ENCODE measurements at regions not wholly inside any gene's neighbourhood (a gene's known extent, or its start where the extent isn't known, plus 50 kb on each side); places are given as distances from the start of the nearest gene placed in this dataset.

- TF ChIP-seq CTCF (IDR thresholded peaks at IDR 0.05; ENCODE audit: borderline replicate concordance, extremely low read depth, low read length, poor library complexity, severe bottlenecking) (no peak), EZH2 (IDR thresholded peaks at IDR 0.05; ENCODE audit: borderline replicate concordance, low read depth, low read length, severe bottlenecking) (no peak)
- ATAC-seq (ENCODE audit: insufficient read depth, low read depth) (no peak), DNase-seq (no peak)
- Histone ChIP-seq H4K20me1 (ENCODE audit: insufficient read depth, low read length) (no peaks in the 10 kb centered on the region), H3K9ac (ENCODE audit: low read depth, low read length) (no peak overlapping the region), H3K79me2 (ENCODE audit: insufficient read depth, low read length) (no peaks in the 10 kb centered on the region), H3K36me3 (ENCODE audit: insufficient read depth, low read length) (no peaks in the 10 kb centered on the region), H2AFZ (ENCODE audit: low read depth, low read length) (no peak overlapping the region), H3K27me3 (ENCODE audit: insufficient read depth, low read length, poor library complexity) (no peaks in the 10 kb centered on the region), H3K4me2 (ENCODE audit: insufficient read depth, low read length) (no peak overlapping the region), H3K27ac (ENCODE audit: low read length) (no peak overlapping the region), H3K9me3 (ENCODE audit: insufficient read depth, low read length, severe bottlenecking) (no peaks in the 10 kb centered on the region), H3K4me1 (ENCODE audit: insufficient read depth, low read length) (no peaks in the 10 kb centered on the region), H3K4me3 (ENCODE audit: low read depth in 1 of 2, low read length in 2 of 2) (no peak overlapping the region)
These were observed 721.4 kb upstream of the NR2F2 start for GRCh38 chr15:95609096-95609495.

- Histone ChIP-seq H3K27me3 (ENCODE audit: insufficient read depth, low read length, poor library complexity) (no peaks in the 10 kb centered on the region), H3K9me3 (ENCODE audit: insufficient read depth, low read length, severe bottlenecking) (no peaks in the 10 kb centered on the region), H3K4me2 (ENCODE audit: insufficient read depth, low read length) (no peak overlapping the region), H3K36me3 (ENCODE audit: insufficient read depth, low read length) (no peaks in the 10 kb centered on the region), H3K79me2 (ENCODE audit: insufficient read depth, low read length) (no peaks in the 10 kb centered on the region), H3K4me3 (ENCODE audit: low read depth in 1 of 2, low read length in 2 of 2) (no peak overlapping the region), H3K9ac (ENCODE audit: low read depth, low read length) (no peak overlapping the region), H2AFZ (ENCODE audit: low read depth, low read length) (no peak overlapping the region), H3K4me1 (ENCODE audit: insufficient read depth, low read length) (no peaks in the 10 kb centered on the region), H4K20me1 (ENCODE audit: insufficient read depth, low read length) (no peaks in the 10 kb centered on the region), H3K27ac (ENCODE audit: low read length) (no peak overlapping the region)
- ATAC-seq (ENCODE audit: insufficient read depth, low read depth) = no peak
- DNase-seq = no peak
- TF ChIP-seq EZH2 (IDR thresholded peaks at IDR 0.05; ENCODE audit: borderline replicate concordance, low read depth, low read length, severe bottlenecking) = no peak
- no peak for TF ChIP-seq CTCF (IDR thresholded peaks at IDR 0.05; ENCODE audit: borderline replicate concordance, extremely low read depth, low read length, poor library complexity, severe bottlenecking)
These were observed 719.6 kb upstream of the NR2F2 start for GRCh38 chr15:95610945-95611344.

GRCh38 chr15:95615436-95615835 lies 715.1 kb upstream of the NR2F2 start:
- Histone ChIP-seq H3K9me3 (ENCODE audit: insufficient read depth, low read length, severe bottlenecking) (no peaks in the 10 kb centered on the region), H3K9ac (ENCODE audit: low read depth, low read length) (no peak overlapping the region), H3K4me3 (ENCODE audit: low read depth in 1 of 2, low read length in 2 of 2) (no peak overlapping the region), H4K20me1 (ENCODE audit: insufficient read depth, low read length) (no peaks in the 10 kb centered on the region), H3K27me3 (ENCODE audit: insufficient read depth, low read length, poor library complexity) (no peaks in the 10 kb centered on the region), H3K36me3 (ENCODE audit: insufficient read depth, low read length) (no peaks in the 10 kb centered on the region), H3K27ac (ENCODE audit: low read length) (no peak overlapping the region), H2AFZ (ENCODE audit: low read depth, low read length) (no peak overlapping the region), H3K79me2 (ENCODE audit: insufficient read depth, low read length) (no peaks in the 10 kb centered on the region), H3K4me2 (ENCODE audit: insufficient read depth, low read length) (no peak overlapping the region), H3K4me1 (ENCODE audit: insufficient read depth, low read length) (no peaks in the 10 kb centered on the region)
- ATAC-seq (ENCODE audit: insufficient read depth, low read depth) = no peak
- no peak for DNase-seq
- no peak for TF ChIP-seq CTCF (IDR thresholded peaks at IDR 0.05; ENCODE audit: borderline replicate concordance, extremely low read depth, low read length, poor library complexity, severe bottlenecking)
- no peak for TF ChIP-seq EZH2 (IDR thresholded peaks at IDR 0.05; ENCODE audit: borderline replicate concordance, low read depth, low read length, severe bottlenecking)

- no peak overlapping the region for H3K4me2 ChIP-seq (ENCODE audit: insufficient read depth, low read length)
- no peak overlapping the region for H2AFZ ChIP-seq (ENCODE audit: low read depth, low read length)
- H3K79me2 ChIP-seq (ENCODE audit: insufficient read depth, low read length) = no peaks in the 10 kb centered on the region
- no peaks in the 10 kb centered on the region for H3K4me1 ChIP-seq (ENCODE audit: insufficient read depth, low read length)
- H3K36me3 ChIP-seq (ENCODE audit: insufficient read depth, low read length) = no peaks in the 10 kb centered on the region
- DNase-seq (no peak), ATAC-seq (ENCODE audit: insufficient read depth, low read depth) (no peak)
- H4K20me1 ChIP-seq (ENCODE audit: insufficient read depth, low read length) = no peaks in the 10 kb centered on the region
- no peaks in the 10 kb centered on the region for H3K9me3 ChIP-seq (ENCODE audit: insufficient read depth, low read length, severe bottlenecking)
- H3K9ac ChIP-seq (ENCODE audit: low read depth, low read length) = no peak overlapping the region
- TF ChIP-seq EZH2 (IDR thresholded peaks at IDR 0.05; ENCODE audit: borderline replicate concordance, low read depth, low read length, severe bottlenecking) = no peak
- TF ChIP-seq CTCF (IDR thresholded peaks at IDR 0.05; ENCODE audit: borderline replicate concordance, extremely low read depth, low read length, poor library complexity, severe bottlenecking) = no peak
- no peak overlapping the region for H3K27ac ChIP-seq (ENCODE audit: low read length)
- H3K27me3 ChIP-seq (ENCODE audit: insufficient read depth, low read length, poor library complexity) = no peaks in the 10 kb centered on the region
- no peak overlapping the region for H3K4me3 ChIP-seq (ENCODE audit: low read depth in 1 of 2, low read length in 2 of 2)
These were observed 714.2 kb upstream of the NR2F2 start for GRCh38 chr15:95616306-95616705.
